ENCODE measurements at regions not wholly inside any gene's neighbourhood (a gene's known extent, or its start where the extent isn't known, plus 50 kb on each side); places are given as distances from the start of the nearest gene placed in this dataset.

DNA sequence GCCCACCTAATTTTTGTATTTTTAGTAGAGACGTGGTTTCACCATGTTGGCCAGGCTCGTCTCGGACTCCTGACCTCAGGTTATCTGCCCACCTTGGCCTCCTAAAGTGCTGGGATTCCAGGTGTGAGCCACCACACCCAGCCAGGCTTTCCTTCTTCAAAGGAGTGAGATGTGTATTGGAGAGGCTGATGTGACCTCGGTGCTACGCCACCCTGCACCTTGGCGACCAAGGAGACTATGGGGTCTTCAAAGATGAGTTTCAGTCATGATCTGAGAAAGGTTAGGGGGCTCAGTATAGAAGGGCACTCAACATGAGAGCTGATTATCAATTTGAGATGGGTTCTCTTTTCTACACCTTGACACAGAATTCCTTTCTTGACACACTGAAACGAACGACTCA lies 284.2 kb upstream of the WWC1 start:
- DNase-seq (ENCODE audit: low read depth, low spot score) = no peak
- H3K79me2 ChIP-seq (ENCODE audit: control insufficient read depth, insufficient read depth, low read length) = peaks cover 42% of the 10 kb centered on the region
- H3K4me3 ChIP-seq (ENCODE audit: control insufficient read depth in 2 of 3, extremely low read depth in 1 of 3, insufficient read depth in 2 of 3, low read depth in 1 of 3, low read length in 3 of 3) = no peak overlapping the region
- peaks cover 18% of the 10 kb centered on the region for H3K4me1 ChIP-seq (ENCODE audit: control insufficient read depth, extremely low read depth, insufficient read depth, low read length)
- no peak overlapping the region for H2AFZ ChIP-seq (ENCODE audit: control insufficient read depth, low read length)
- peaks cover 3% of the 10 kb centered on the region for H4K20me1 ChIP-seq (ENCODE audit: control insufficient read depth, extremely low read depth, insufficient read depth, low read length)
- no peak for FAIRE-seq
- H3K36me3 ChIP-seq (ENCODE audit: control insufficient read depth in 2 of 2, extremely low read depth in 1 of 2, insufficient read depth in 2 of 2, low read length in 2 of 2) = peaks cover 0 to 4% of the 10 kb centered on the region in 2 experiments
- H3K9me1 ChIP-seq (ENCODE audit: control insufficient read depth, extremely low read depth, insufficient read depth, low read length) = no peaks in the 10 kb centered on the region
- no peak overlapping the region for H3K27ac ChIP-seq (ENCODE audit: control insufficient read depth, insufficient read depth, low read length)
- H3K9me3 ChIP-seq (ENCODE audit: control insufficient read depth, low read depth, low read length) = no peaks in the 10 kb centered on the region
- H3K27me3 ChIP-seq (ENCODE audit: control insufficient read depth, extremely low read depth, insufficient read depth, low read length) = no peaks in the 10 kb centered on the region
- no peak for TF ChIP-seq EZH2 (IDR thresholded peaks at IDR 0.05; ENCODE audit: low read length)
- TF ChIP-seq, protein P1, sequence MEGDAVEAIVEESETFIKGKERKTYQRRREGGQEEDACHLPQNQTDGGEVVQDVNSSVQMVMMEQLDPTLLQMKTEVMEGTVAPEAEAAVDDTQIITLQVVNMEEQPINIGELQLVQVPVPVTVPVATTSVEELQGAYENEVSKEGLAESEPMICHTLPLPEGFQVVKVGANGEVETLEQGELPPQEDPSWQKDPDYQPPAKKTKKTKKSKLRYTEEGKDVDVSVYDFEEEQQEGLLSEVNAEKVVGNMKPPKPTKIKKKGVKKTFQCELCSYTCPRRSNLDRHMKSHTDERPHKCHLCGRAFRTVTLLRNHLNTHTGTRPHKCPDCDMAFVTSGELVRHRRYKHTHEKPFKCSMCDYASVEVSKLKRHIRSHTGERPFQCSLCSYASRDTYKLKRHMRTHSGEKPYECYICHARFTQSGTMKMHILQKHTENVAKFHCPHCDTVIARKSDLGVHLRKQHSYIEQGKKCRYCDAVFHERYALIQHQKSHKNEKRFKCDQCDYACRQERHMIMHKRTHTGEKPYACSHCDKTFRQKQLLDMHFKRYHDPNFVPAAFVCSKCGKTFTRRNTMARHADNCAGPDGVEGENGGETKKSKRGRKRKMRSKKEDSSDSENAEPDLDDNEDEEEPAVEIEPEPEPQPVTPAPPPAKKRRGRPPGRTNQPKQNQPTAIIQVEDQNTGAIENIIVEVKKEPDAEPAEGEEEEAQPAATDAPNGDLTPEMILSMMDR (optimal IDR thresholded peaks at IDR 0.05 in 1 of 3, IDR thresholded peaks at IDR 0.05 in 1 of 3, conservative IDR thresholded peaks at IDR 0.05 in 1 of 3; ENCODE audit: extremely low read depth in 1 of 3, insufficient read depth in 2 of 3, low read length in 3 of 3) = no peak
- no peak overlapping the region for H3K4me2 ChIP-seq (ENCODE audit: control insufficient read depth, extremely low read depth, insufficient read depth, low read depth, low read length)
- dilution Hi-C loops (cut with MboI; ENCODE audit: extremely low pct_ligation_motif_present, low sequenced_read_pairs) = no loop called here
- H3K9ac ChIP-seq (ENCODE audit: control insufficient read depth, extremely low read depth, insufficient read depth, low read length) = no peak overlapping the region

DNA sequence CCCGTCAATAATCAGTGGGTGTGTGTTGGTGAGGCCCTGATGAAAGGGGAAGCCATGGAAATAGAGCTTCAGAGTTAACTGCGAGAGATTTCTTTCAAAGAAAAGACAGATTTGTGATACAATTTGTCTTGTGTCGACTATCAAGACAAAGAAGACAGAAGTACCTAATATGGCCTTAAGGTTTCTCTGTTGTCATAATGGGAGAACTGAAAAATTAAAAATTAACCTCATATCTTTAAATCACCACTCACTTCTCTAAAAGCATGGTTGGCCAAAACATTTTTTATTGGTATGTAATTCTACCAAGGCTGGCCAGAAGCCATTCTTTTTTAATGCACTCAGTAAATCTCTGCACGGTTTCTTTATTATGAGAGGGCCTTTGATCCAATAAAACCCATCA lies 282.9 kb upstream of the WWC1 start:
- no peaks in the 10 kb centered on the region for H3K9me1 ChIP-seq (ENCODE audit: control insufficient read depth, extremely low read depth, insufficient read depth, low read length)
- peaks cover 18% of the 10 kb centered on the region for H3K4me1 ChIP-seq (ENCODE audit: control insufficient read depth, extremely low read depth, insufficient read depth, low read length)
- no peak for FAIRE-seq
- H4K20me1 ChIP-seq (ENCODE audit: control insufficient read depth, extremely low read depth, insufficient read depth, low read length) = peaks cover 3% of the 10 kb centered on the region
- TF ChIP-seq EZH2 (IDR thresholded peaks at IDR 0.05; ENCODE audit: low read length) = no peak
- no peaks in the 10 kb centered on the region for H3K9me3 ChIP-seq (ENCODE audit: control insufficient read depth, low read depth, low read length)
- no peak for DNase-seq (ENCODE audit: low read depth, low spot score)
- H3K36me3 ChIP-seq (ENCODE audit: control insufficient read depth in 2 of 2, extremely low read depth in 1 of 2, insufficient read depth in 2 of 2, low read length in 2 of 2) = peaks cover 0 to 5% of the 10 kb centered on the region in 2 experiments
- H3K4me2 ChIP-seq (ENCODE audit: control insufficient read depth, extremely low read depth, insufficient read depth, low read depth, low read length) = no peak overlapping the region
- H3K4me3 ChIP-seq (ENCODE audit: control insufficient read depth in 2 of 3, extremely low read depth in 1 of 3, insufficient read depth in 2 of 3, low read depth in 1 of 3, low read length in 3 of 3) = no peak overlapping the region
- no peak overlapping the region for H3K27ac ChIP-seq (ENCODE audit: control insufficient read depth, insufficient read depth, low read length)
- no peaks in the 10 kb centered on the region for H3K27me3 ChIP-seq (ENCODE audit: control insufficient read depth, extremely low read depth, insufficient read depth, low read length)
- H3K79me2 ChIP-seq (ENCODE audit: control insufficient read depth, insufficient read depth, low read length) = peaks cover 36% of the 10 kb centered on the region
- no peak overlapping the region for H3K9ac ChIP-seq (ENCODE audit: control insufficient read depth, extremely low read depth, insufficient read depth, low read length)
- H2AFZ ChIP-seq (ENCODE audit: control insufficient read depth, low read length) = no peak overlapping the region
- dilution Hi-C loops (cut with MboI; ENCODE audit: extremely low pct_ligation_motif_present, low sequenced_read_pairs) = no loop called here

DNA sequence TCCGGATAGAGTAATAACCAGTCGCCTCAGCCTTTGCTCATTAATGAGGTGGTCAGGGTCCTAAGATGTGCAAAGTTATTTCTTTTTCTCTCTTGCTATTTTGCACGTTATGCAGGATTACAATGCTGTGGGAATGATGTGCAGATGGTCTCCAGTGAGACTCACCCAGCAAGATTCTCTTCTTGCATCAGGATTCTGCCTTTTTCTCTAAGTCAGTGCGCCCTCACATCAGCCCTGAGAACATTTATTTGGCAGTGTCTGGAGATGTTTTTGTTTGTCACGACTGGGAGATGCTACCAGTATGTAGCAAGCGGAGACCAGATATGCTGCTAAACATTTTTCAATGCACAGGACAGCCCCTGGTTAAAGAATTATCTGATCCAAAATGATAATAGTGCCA lies 280.3 kb upstream of the WWC1 start:
- H3K4me2 ChIP-seq (ENCODE audit: control insufficient read depth, extremely low read depth, insufficient read depth, low read depth, low read length) = no peak overlapping the region
- H2AFZ ChIP-seq (ENCODE audit: control insufficient read depth, low read length) = no peak overlapping the region
- TF ChIP-seq, protein P1 (optimal IDR thresholded peaks at IDR 0.05 in 1 of 3, IDR thresholded peaks at IDR 0.05 in 1 of 3, conservative IDR thresholded peaks at IDR 0.05 in 1 of 3; ENCODE audit: extremely low read depth in 1 of 3, insufficient read depth in 2 of 3, low read length in 3 of 3) = no peak
- TF ChIP-seq EZH2 (IDR thresholded peaks at IDR 0.05; ENCODE audit: low read length) = no peak
- no peaks in the 10 kb centered on the region for H3K9me1 ChIP-seq (ENCODE audit: control insufficient read depth, extremely low read depth, insufficient read depth, low read length)
- peaks cover 25% of the 10 kb centered on the region for H3K79me2 ChIP-seq (ENCODE audit: control insufficient read depth, insufficient read depth, low read length)
- no peaks in the 10 kb centered on the region for H3K4me1 ChIP-seq (ENCODE audit: control insufficient read depth, extremely low read depth, insufficient read depth, low read length)
- no peaks in the 10 kb centered on the region for H3K27me3 ChIP-seq (ENCODE audit: control insufficient read depth, extremely low read depth, insufficient read depth, low read length)
- peaks cover 3% of the 10 kb centered on the region for H4K20me1 ChIP-seq (ENCODE audit: control insufficient read depth, extremely low read depth, insufficient read depth, low read length)
- no peaks in the 10 kb centered on the region for H3K9me3 ChIP-seq (ENCODE audit: control insufficient read depth, low read depth, low read length)
- DNase-seq (ENCODE audit: low read depth, low spot score) = no peak
- no peak overlapping the region for H3K4me3 ChIP-seq (ENCODE audit: control insufficient read depth in 2 of 3, extremely low read depth in 1 of 3, insufficient read depth in 2 of 3, low read depth in 1 of 3, low read length in 3 of 3)
- no peak for FAIRE-seq
- peaks cover 4 to 13% of the 10 kb centered on the region in 2 experiments for H3K36me3 ChIP-seq (ENCODE audit: control insufficient read depth in 2 of 2, extremely low read depth in 1 of 2, insufficient read depth in 2 of 2, low read length in 2 of 2)
- no peak overlapping the region for H3K9ac ChIP-seq (ENCODE audit: control insufficient read depth, extremely low read depth, insufficient read depth, low read length)
- dilution Hi-C loops (cut with MboI; ENCODE audit: extremely low pct_ligation_motif_present, low sequenced_read_pairs) = no loop called here
- H3K27ac ChIP-seq (ENCODE audit: control insufficient read depth, insufficient read depth, low read length) = no peak overlapping the region

All from keratinocyte (primary cell).